Aorta (tissue), 5 donors: ENCODE measurements at regions not wholly inside any gene's neighbourhood (a gene's known extent, or its start where the extent isn't known, plus 50 kb on each side); places are given as distances from the start of the nearest gene placed in this dataset.

Experiments used
- ATAC-seq: fragments of 200-7000 bp; cut with Tn5 transposase; one replicate; pipeline ENCODE4 v1.9.1; 2022; ENCODE audit warnings: moderate library complexity; ENCODE audit not compliant: low FRiP score
- DNase-seq, 2 donors: peaks; one replicate each; pipeline ENCODE4 v3.0.0-alpha.2; 2020
- H3K27ac ChIP-seq, 2 donors: one replicate each; pipeline ENCODE4 v1.5.1; 2013; ENCODE audit warnings: low read length in 2 of 2, mild to moderate bottlenecking in 2 of 2, moderate library complexity in 2 of 2, control low read depth in 1 of 2, inconsistent platforms in 1 of 2, low read depth in 1 of 2
- H3K27me3 ChIP-seq, 2 donors: one replicate each; pipeline ENCODE4 v1.6.1; 2013; ENCODE audit warnings: control low read depth in 1 of 2, low read length in 1 of 2, mild to moderate bottlenecking in 1 of 2, moderate library complexity in 1 of 2; ENCODE audit not compliant: insufficient read depth in 2 of 2, control insufficient read depth in 1 of 2
- H3K36me3 ChIP-seq, 2 donors: one replicate each; pipeline ENCODE4 v1.6.1; 2013; ENCODE audit warnings: control low read depth in 1 of 2, low read length in 1 of 2, mild to moderate bottlenecking in 1 of 2; ENCODE audit not compliant: insufficient read depth in 2 of 2, control insufficient read depth in 1 of 2
- H3K4me1 ChIP-seq, 2 donors: one replicate each; pipeline ENCODE4 v1.6.1; 2013; ENCODE audit warnings: low read length in 2 of 2, control low read depth in 1 of 2, mild to moderate bottlenecking in 1 of 2, moderate library complexity in 1 of 2; ENCODE audit not compliant: insufficient read depth in 2 of 2, control insufficient read depth in 1 of 2
- H3K4me3 ChIP-seq, 2 donors: one replicate each; pipeline ENCODE4 v1.5.1; 2013; ENCODE audit warnings: low read length in 2 of 2, control low read depth in 1 of 2, mild to moderate bottlenecking in 1 of 2
- H3K9me3 ChIP-seq: one replicate; pipeline ENCODE4 v1.6.1; 2013; ENCODE audit warnings: mild to moderate bottlenecking, low read length; ENCODE audit not compliant: control insufficient read depth
- WGBS, 2 donors: extraction: QIAGEN DNeasy Blood & Tissue Kit; methylation state at CpG; one replicate each; pipeline ENCODE4 v1.1.7; 2013; 5-methylcytosine and 5-hydroxymethylcytosine counted together
- intact Hi-C, 2 donors: fragments of 100-400 bp; cut with DNase I; formaldehyde crosslinking; loops; one replicate each; pipeline versions ENCODE4 v1.14.2 to v1.15.0; 2022
- donor health status: healthy with polysubstance abuse.
- donor health status: Bipolar disorder and iron deficiency.
- donor health status: DM: no; HTN: no; CAD: no.
- donor health status: DM: no; HTN: no; CAD: no.
- donor health status: DM: yes; HTN: yes; CAD: no.

DNA sequence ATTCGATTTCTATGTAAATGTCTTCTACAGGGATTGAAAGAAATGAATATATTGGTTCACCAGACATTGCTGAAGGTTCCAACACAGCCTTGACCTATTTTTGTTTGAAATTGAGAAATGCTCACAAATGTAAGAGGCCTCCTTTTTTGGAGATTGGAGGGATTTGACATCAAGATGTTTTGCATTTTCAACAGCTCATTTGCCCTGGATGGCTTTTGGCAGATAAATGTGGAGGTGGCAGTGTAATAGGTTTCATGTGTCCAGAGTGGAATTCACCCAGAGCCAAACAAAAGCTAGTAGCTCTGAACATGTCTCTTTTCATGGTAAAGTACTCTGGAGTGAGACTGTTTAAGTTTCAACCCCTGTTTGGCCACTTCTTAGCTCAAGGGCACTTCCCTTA lies 77.3 kb downstream of the PALM2AKAP2 start:
- Histone ChIP-seq H3K4me1 (peaks cover 5 to 6% of the 10 kb centered on the region in 2 donors), H3K9me3 (no peaks in the 10 kb centered on the region), H3K27ac (peak overlapping the region in 1 of 2 donors; percentile 64), H3K4me3 (no peak overlapping the region), H3K36me3 (no peaks in the 10 kb centered on the region), H3K27me3 (no peaks in the 10 kb centered on the region)
- ATAC-seq = no peak
- no peak for DNase-seq
- intact Hi-C loops = no loop called here
- WGBS, 2 donors = 67 to 80% methylated on average over 1 of the region's 1 CpG

DNA sequence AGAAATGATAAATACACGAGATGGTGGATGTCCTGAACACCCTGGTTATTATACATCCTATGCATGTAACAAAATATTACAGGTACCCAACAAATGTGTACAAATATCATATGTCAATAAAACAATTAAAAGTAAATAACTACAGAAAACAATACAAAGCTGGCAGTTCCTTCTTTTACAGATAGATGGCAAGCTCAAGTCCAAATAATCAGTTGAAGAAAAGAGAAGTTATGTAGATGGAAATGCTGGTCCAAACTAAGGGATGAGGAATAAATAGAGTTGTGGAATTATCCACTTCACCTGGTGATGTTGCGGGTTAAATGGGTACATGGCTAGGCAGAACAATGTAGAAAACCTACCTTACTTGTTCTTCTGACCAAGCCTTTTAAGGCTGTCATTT lies 79.4 kb downstream of the PALM2AKAP2 start:
- ATAC-seq (no peak), DNase-seq (no peak)
- Histone ChIP-seq H3K27me3 (no peaks in the 10 kb centered on the region), H3K36me3 (peaks cover 0 to 2% of the 10 kb centered on the region in 2 donors), H3K4me1 (peaks cover 3 to 6% of the 10 kb centered on the region in 2 donors), H3K4me3 (no peak overlapping the region), H3K27ac (no peak overlapping the region), H3K9me3 (no peaks in the 10 kb centered on the region)
- 93 to 97% methylated on average over 2 of the region's 2 CpGs for WGBS, 2 donors
- intact Hi-C loops = no loop called here

DNA sequence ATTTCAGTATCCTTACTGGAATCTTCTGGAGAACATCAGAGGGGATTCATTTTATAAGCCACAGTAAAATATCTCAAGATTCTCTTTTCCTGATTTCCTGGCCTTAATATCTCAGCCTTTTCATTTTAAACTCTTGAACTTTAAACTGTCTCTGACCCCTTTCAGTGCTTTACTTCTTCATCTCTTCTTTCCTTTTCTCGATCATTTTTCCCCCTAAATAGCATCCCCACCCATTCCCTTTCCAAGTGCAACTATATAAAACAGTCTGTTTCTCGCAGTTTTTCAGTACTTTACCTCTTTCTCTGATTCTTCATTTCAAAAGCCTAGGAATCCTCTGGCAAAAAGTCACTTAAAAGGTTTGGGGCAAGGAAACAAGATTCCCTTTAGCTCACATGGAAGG lies 80.5 kb downstream of the PALM2AKAP2 start:
- H3K4me3 ChIP-seq = no peak overlapping the region
- H3K36me3 ChIP-seq = peaks cover 0 to 2% of the 10 kb centered on the region in 2 donors
- H3K9me3 ChIP-seq = no peaks in the 10 kb centered on the region
- DNase-seq (no peak), ATAC-seq (no peak)
- no peak overlapping the region for H3K27ac ChIP-seq
- no peaks in the 10 kb centered on the region for H3K27me3 ChIP-seq
- WGBS, 2 donors = 40 to 58% methylated on average over 2 of the region's 2 CpGs
- peaks cover 3 to 5% of the 10 kb centered on the region in 2 donors for H3K4me1 ChIP-seq
- intact Hi-C loops = no loop called here

- intact Hi-C loops = no loop called here
- no peak for ATAC-seq
- no peak overlapping the region for H3K27ac ChIP-seq
Measured at GRCh38 chr9:109861499-109861898, 81.5 kb downstream of the PALM2AKAP2 start.

DNA sequence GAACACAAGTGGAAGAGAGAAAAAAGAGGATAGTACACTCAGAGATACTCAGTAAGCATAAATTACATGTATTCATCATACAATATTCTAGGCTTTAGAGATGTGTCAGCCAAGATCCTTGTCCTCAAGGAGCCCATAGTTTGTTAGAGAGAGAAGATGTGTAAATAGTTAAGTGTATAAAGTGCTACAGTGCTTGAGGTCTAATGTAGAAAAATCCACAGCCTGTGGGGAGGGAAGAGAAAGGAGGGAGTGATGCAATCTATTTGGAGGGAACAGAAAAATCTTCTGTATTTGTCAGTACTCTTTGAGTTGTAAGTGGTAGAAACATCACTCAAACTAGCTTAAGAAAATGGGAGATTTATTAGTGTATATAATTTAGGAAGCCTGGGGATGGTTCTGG lies 81.9 kb downstream of the PALM2AKAP2 start:
- peaks cover 3 to 4% of the 10 kb centered on the region in 2 donors for H3K4me1 ChIP-seq
- peaks cover 0 to 2% of the 10 kb centered on the region in 2 donors for H3K36me3 ChIP-seq
- H3K9me3 ChIP-seq = no peaks in the 10 kb centered on the region
- H3K27ac ChIP-seq = no peak overlapping the region
- no peak for DNase-seq
- no peaks in the 10 kb centered on the region for H3K27me3 ChIP-seq
- intact Hi-C loops = no loop called here
- H3K4me3 ChIP-seq = no peak overlapping the region
- ATAC-seq = no peak

More at GRCh38 chr9:109861499-109861898, 81.5 kb downstream of the PALM2AKAP2 start:
- H3K4me3 ChIP-seq = no peak overlapping the region
- H3K27me3 ChIP-seq = no peaks in the 10 kb centered on the region
- DNase-seq = no peak
- peaks cover 3 to 4% of the 10 kb centered on the region in 2 donors for H3K4me1 ChIP-seq
- 47 to 57% methylated on average over 4 of the region's 4 CpGs for WGBS, 2 donors
- H3K36me3 ChIP-seq = peaks cover 0 to 2% of the 10 kb centered on the region in 2 donors
- no peaks in the 10 kb centered on the region for H3K9me3 ChIP-seq

- no peak overlapping the region for H3K27ac ChIP-seq
- WGBS, 2 donors = 79 to 85% methylated on average over 3 of the region's 3 CpGs
- H3K27me3 ChIP-seq = no peaks in the 10 kb centered on the region
- ATAC-seq (no peak), DNase-seq (no peak)
- peaks cover 0 to 2% of the 10 kb centered on the region in 2 donors for H3K36me3 ChIP-seq
- intact Hi-C loops = no loop called here
- peaks cover under 1 to 4% of the 10 kb centered on the region in 2 donors for H3K4me1 ChIP-seq
- no peak overlapping the region for H3K4me3 ChIP-seq
- no peaks in the 10 kb centered on the region for H3K9me3 ChIP-seq
Measured at GRCh38 chr9:109862452-109862851, 82.5 kb downstream of the PALM2AKAP2 start.

DNA sequence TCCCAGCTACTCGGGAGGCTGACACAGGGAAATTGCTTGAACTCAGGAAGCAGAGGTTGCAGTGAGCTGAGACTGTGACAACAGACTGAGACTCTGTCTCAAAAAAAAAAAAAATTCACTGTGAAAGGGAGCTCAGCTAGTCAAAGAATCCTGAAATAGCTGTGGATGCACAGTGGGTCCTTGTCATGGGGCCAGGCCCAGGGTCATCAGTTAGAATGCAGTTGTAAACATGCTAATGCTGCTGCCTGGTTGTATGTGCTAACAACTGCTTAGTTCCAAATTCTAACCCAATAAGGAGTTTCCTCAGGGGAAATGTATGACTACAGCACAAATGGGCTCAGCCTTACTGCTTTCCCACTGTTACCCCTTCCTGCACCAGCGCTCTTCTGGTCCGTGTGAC lies 84.0 kb downstream of the PALM2AKAP2 start:
- 95 to 97% methylated on average over 3 of the region's 3 CpGs for WGBS, 2 donors
- DNase-seq (no peak), ATAC-seq (no peak)
- Histone ChIP-seq H3K4me3 (no peak overlapping the region), H3K27me3 (no peaks in the 10 kb centered on the region), H3K36me3 (peaks cover 0 to 2% of the 10 kb centered on the region in 2 donors), H3K4me1 (peaks cover 4% of the 10 kb centered on the region in 2 donors), H3K27ac (no peak overlapping the region), H3K9me3 (no peaks in the 10 kb centered on the region)
- intact Hi-C loops = no loop called here

DNA sequence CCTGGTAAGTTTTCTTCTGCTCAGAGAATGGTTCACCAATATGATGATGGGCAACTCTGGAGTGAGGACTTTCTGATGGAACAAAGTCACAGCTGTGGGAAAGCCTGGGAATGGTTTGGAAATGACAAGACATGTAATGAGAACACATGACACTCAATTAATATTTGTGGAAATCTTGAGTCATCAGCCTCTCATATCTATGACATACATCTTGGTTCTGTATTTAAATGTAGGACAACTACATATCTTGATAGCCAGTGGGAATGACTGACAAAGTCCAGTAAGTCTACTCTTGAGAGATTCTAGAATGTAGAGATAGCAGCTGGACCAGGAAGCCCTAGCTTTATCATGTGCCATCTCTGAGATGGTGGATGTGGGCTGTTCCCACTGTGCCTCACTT lies 85.5 kb downstream of the PALM2AKAP2 start:
- H3K4me3 ChIP-seq = no peak overlapping the region
- ATAC-seq (no peak), DNase-seq (no peak)
- intact Hi-C loops = no loop called here
- no peak overlapping the region for H3K27ac ChIP-seq
- peaks cover 0 to 2% of the 10 kb centered on the region in 2 donors for H3K36me3 ChIP-seq
- H3K9me3 ChIP-seq = no peaks in the 10 kb centered on the region
- no peaks in the 10 kb centered on the region for H3K27me3 ChIP-seq
- peaks cover 4% of the 10 kb centered on the region in 2 donors for H3K4me1 ChIP-seq

- Histone ChIP-seq H3K36me3 (peaks cover 0 to 2% of the 10 kb centered on the region in 2 donors), H3K4me3 (no peak overlapping the region), H3K27ac (peak overlapping the region; percentile 22 to 25), H3K4me1 (peaks cover 0 to 4% of the 10 kb centered on the region in 2 donors), H3K27me3 (no peaks in the 10 kb centered on the region), H3K9me3 (no peaks in the 10 kb centered on the region)
- ATAC-seq = no peak
- no peak for DNase-seq
- intact Hi-C loops = no loop called here
- WGBS, 2 donors = 6 to 9% methylated on average over 4 of the region's 4 CpGs
Measured at GRCh38 chr9:109868207-109868606, 88.2 kb downstream of the PALM2AKAP2 start.
